PC-3 (cell line): ENCODE measurements at regions not wholly inside any gene's neighbourhood (a gene's known extent, or its start where the extent isn't known, plus 50 kb on each side); places are given as distances from the start of the nearest gene placed in this dataset.

ENCODE experiments used
- ATAC-seq: fragments of 200-7000 bp; cut with Tn5 transposase; 2 replicates; pipeline ENCODE4 v1.9.1; 2020; ENCODE audit warnings: mild to moderate bottlenecking, moderate library complexity
- BruUV-seq: library from RNA; stranded (reverse); fragments of 400-500 nt; replicated peaks from 2 replicates; lab custom pipeline; 2021; lab: Mats Ljungman, UMichigan
- CTCF ChIA-PET: fragments of 300-600 bp; sonication (Branson Sonifier 250); formaldehyde crosslinking; loops from one replicate; lab custom pipeline; 2022; ENCODE audit warnings: antibody characterized with exemption; lab: Charles Lee
- POLR2A ChIA-PET: fragments of 300-600 bp; sonication (Branson Sonifier 250); formaldehyde crosslinking; loops from one replicate; lab custom pipeline; 2022; ENCODE audit warnings: antibody characterized with exemption; ENCODE audit not compliant: unreplicated experiment; lab: Charles Lee
- DNase-seq: peaks from one replicate; pipeline ENCODE4 v3.0.0-alpha.2; 2015
- H2AFZ ChIP-seq: fragments of 300-600 bp; sonication (generic); 2 replicates; pipeline ENCODE4 v1.6.0; 2016; ENCODE audit warnings: antibody characterized with exemption, low read length
- H3F3A ChIP-seq: fragments of 300-600 bp; sonication (generic); one replicate; pipeline ENCODE4 v1.6.0; 2017; ENCODE audit warnings: antibody characterized with exemption, low read length, control low read depth, mild to moderate bottlenecking; ENCODE audit not compliant: unreplicated experiment
- H3K27ac ChIP-seq: fragments of 300-600 bp; sonication (generic); 2 replicates; pipeline ENCODE4 v1.5.1; 2016; ENCODE audit warnings: mild to moderate bottlenecking, low read length
- H3K27me3 ChIP-seq: fragments of 300-600 bp; sonication (generic); 2 replicates; pipeline ENCODE4 v1.6.1; 2016; ENCODE audit warnings: low read length, mixed read lengths
- H3K36me3 ChIP-seq: fragments of 300-600 bp; sonication (generic); 2 replicates; pipeline ENCODE4 v1.6.1; 2016; ENCODE audit warnings: low read depth, mixed run types, low read length, mixed read lengths
- H3K4me1 ChIP-seq: fragments of 300-600 bp; sonication (generic); 2 replicates; pipeline ENCODE4 v1.5.1; 2016; ENCODE audit warnings: low read length; ENCODE audit not compliant: insufficient read depth
- H3K4me2 ChIP-seq: fragments of 300-600 bp; sonication (generic); 2 replicates; pipeline ENCODE4 v1.6.0; 2016; ENCODE audit warnings: low read length
- H3K4me3 ChIP-seq: fragments of 300-600 bp; sonication (generic); 2 replicates; pipeline ENCODE4 v1.5.1; 2016; ENCODE audit warnings: mild to moderate bottlenecking, low read length, mixed read lengths
- H3K79me2 ChIP-seq: fragments of 300-600 bp; sonication (generic); 2 replicates; pipeline ENCODE4 v1.6.1; 2017; ENCODE audit warnings: low read length, mixed read lengths
- H3K9ac ChIP-seq: fragments of 300-600 bp; sonication (generic); 2 replicates; pipeline ENCODE4 v1.6.0; 2016; ENCODE audit warnings: mild to moderate bottlenecking, low read length
- H3K9me2 ChIP-seq: fragments of 300-600 bp; sonication (generic); replicated peaks from 2 replicates; pipeline ENCODE4 v1.6.1; 2016; ENCODE audit warnings: mixed run types, low read length, mixed read lengths
- H3K9me3 ChIP-seq: fragments of 300-600 bp; sonication (generic); 2 replicates; pipeline ENCODE4 v1.6.1; 2016; ENCODE audit warnings: low read length, mixed read lengths
- H4K20me1 ChIP-seq: fragments of 300-600 bp; sonication (generic); 2 replicates; pipeline ENCODE4 v1.6.1; 2016; ENCODE audit warnings: low read length, mixed read lengths
- CTCF ChIP-seq: fragments of 300-600 bp; sonication (generic); conservative IDR thresholded peaks from 2 replicates; pipeline ENCODE4 v1.5.1; 2017; ENCODE audit warnings: antibody characterized with exemption, low read depth, mild to moderate bottlenecking, low read length
- EZH2 ChIP-seq: fragments of 300-600 bp; sonication (generic); IDR thresholded peaks from one replicate; pipeline ENCODE4 v1.6.1; 2017; ENCODE audit warnings: antibody characterized with exemption, mild to moderate bottlenecking, low read length; ENCODE audit not compliant: unreplicated experiment
- EZH2phosphoT487 ChIP-seq: fragments of 300-600 bp; sonication (generic); IDR thresholded peaks from 2 replicates; pipeline ENCODE4 v1.6.1; 2018; ENCODE audit warnings: mild to moderate bottlenecking, antibody characterized with exemption, low read length, borderline replicate concordance
- intact Hi-C: fragments of 100-400 bp; cut with micrococcal nuclease; formaldehyde crosslinking; loops from 2 replicates; pipeline ENCODE4 v1.9.0; 2023

- no peaks in the 10 kb centered on the region for H3K79me2 ChIP-seq
- BruUV-seq = no TSS peak
- no peaks in the 10 kb centered on the region for H3K4me1 ChIP-seq
- H3K4me3 ChIP-seq = no peak overlapping the region
- no peaks in the 10 kb centered on the region for H3K27me3 ChIP-seq
- H3K36me3 ChIP-seq = no peaks in the 10 kb centered on the region
- no peaks in the 10 kb centered on the region for H4K20me1 ChIP-seq
- H3K9me2 ChIP-seq = no peaks in the 10 kb centered on the region
- no peak overlapping the region for H3K9ac ChIP-seq
- H3K27ac ChIP-seq = no peak overlapping the region
- peaks cover 20% of the 10 kb centered on the region; the same call in 1 of the 2 replicates for H3K9me3 ChIP-seq
- POLR2A ChIA-PET = no interaction called here
- DNase-seq = no peak
- TF ChIP-seq CTCF = no peak
- TF ChIP-seq EZH2phosphoT487 = no peak
- TF ChIP-seq EZH2 = no peak
- no peak for ATAC-seq
- H2AFZ ChIP-seq = no peak overlapping the region
- no peak overlapping the region for H3K4me2 ChIP-seq
- no peaks in the 10 kb centered on the region for H3F3A ChIP-seq
- CTCF ChIA-PET = no interaction called here
- intact Hi-C loops = no loop called here
These were observed 431.8 kb upstream of the CNTN4 start for GRCh38 chr3:1666865-1667264.

- H3K9ac ChIP-seq = no peak overlapping the region
- H3K27me3 ChIP-seq = no peaks in the 10 kb centered on the region
- TF ChIP-seq EZH2 (no peak), CTCF (no peak), EZH2phosphoT487 (no peak)
- H2AFZ ChIP-seq = no peak overlapping the region
- intact Hi-C loops = no loop called here
- ChIA-PET CTCF (no interaction called here), POLR2A (no interaction called here)
- no peak overlapping the region for H3K4me3 ChIP-seq
- H3K4me1 ChIP-seq = no peaks in the 10 kb centered on the region
- no peak for ATAC-seq
- H3F3A ChIP-seq = no peaks in the 10 kb centered on the region
- no peaks in the 10 kb centered on the region for H4K20me1 ChIP-seq
- no peaks in the 10 kb centered on the region for H3K9me2 ChIP-seq
- no peak overlapping the region for H3K27ac ChIP-seq
- H3K36me3 ChIP-seq = no peaks in the 10 kb centered on the region
- H3K79me2 ChIP-seq = no peaks in the 10 kb centered on the region
- no peak overlapping the region for H3K4me2 ChIP-seq
- H3K9me3 ChIP-seq = peaks cover 30% of the 10 kb centered on the region
- BruUV-seq = no TSS peak
- no peak for DNase-seq
These were observed 421.0 kb upstream of the CNTN4 start for GRCh38 chr3:1677576-1678156.

GRCh38 chr3:1692428-1692827 lies 406.2 kb upstream of the CNTN4 start:
- no peaks in the 10 kb centered on the region for H4K20me1 ChIP-seq
- no peak overlapping the region for H3K9ac ChIP-seq
- no peaks in the 10 kb centered on the region for H3K4me1 ChIP-seq
- no peaks in the 10 kb centered on the region for H3K36me3 ChIP-seq
- intact Hi-C loops = no loop called here
- H3F3A ChIP-seq = no peaks in the 10 kb centered on the region
- H2AFZ ChIP-seq = no peak overlapping the region
- H3K4me2 ChIP-seq = no peak overlapping the region
- ATAC-seq (no peak), DNase-seq (no peak)
- ChIA-PET POLR2A (no interaction called here), CTCF (no interaction called here)
- no peak for TF ChIP-seq EZH2
- TF ChIP-seq EZH2phosphoT487 = no peak
- TF ChIP-seq CTCF = no peak
- BruUV-seq = no TSS peak
- no peak overlapping the region for H3K27ac ChIP-seq
- H3K4me3 ChIP-seq = no peak overlapping the region
- peaks cover 17% of the 10 kb centered on the region for H3K9me3 ChIP-seq
- no peaks in the 10 kb centered on the region for H3K79me2 ChIP-seq
- H3K27me3 ChIP-seq = no peaks in the 10 kb centered on the region
- H3K9me2 ChIP-seq = no peaks in the 10 kb centered on the region
